Glomerular visceral epithelial cell (primary cell): ENCODE measurements at regions not wholly inside any gene's neighbourhood (a gene's known extent, or its start where the extent isn't known, plus 50 kb on each side); places are given as distances from the start of the nearest gene placed in this dataset.

Experiments
- DNase-seq: peaks from one replicate; pipeline ENCODE4 v3.0.0-alpha.2; 2016; ENCODE audit errors: extremely low spot score

GRCh38 chr10:6342096-6342685 lies 139.5 kb downstream of the PFKFB3 start:
- no peak for DNase-seq

- no peak for DNase-seq
Observed at GRCh38 chr10:6343305-6344010, 140.7 kb downstream of the PFKFB3 start.

GRCh38 chr10:6345404-6345803 lies 142.7 kb downstream of the PFKFB3 start:
- DNase-seq: no peak

- DNase-seq: no peak
Observed at GRCh38 chr10:6346631-6347030, 143.9 kb downstream of the PFKFB3 start.

- DNase-seq: peak; percentile 47
Observed at GRCh38 chr10:6347391-6347951, 144.7 kb downstream of the PFKFB3 start.

- peak; percentile 87 for DNase-seq
Observed at GRCh38 chr10:6348096-6348874, 145.6 kb downstream of the PFKFB3 start.

GRCh38 chr10:6349846-6350535 lies 147.3 kb downstream of the PFKFB3 start:
- no peak for DNase-seq

- no peak for DNase-seq
Observed at GRCh38 chr10:6350609-6351008, 147.9 kb downstream of the PFKFB3 start.

GRCh38 chr10:6351495-6351894 lies 148.8 kb downstream of the PFKFB3 start:
- DNase-seq: no peak

GRCh38 chr10:6353526-6353925 lies 150.8 kb downstream of the PFKFB3 start:
- DNase-seq: no peak

GRCh38 chr10:6354168-6354772 lies 151.5 kb downstream of the PFKFB3 start:
- DNase-seq: no peak

GRCh38 chr10:6356280-6356793 lies 153.6 kb downstream of the PFKFB3 start:
- DNase-seq: no peak

GRCh38 chr10:6361869-6362268 lies 159.1 kb downstream of the PFKFB3 start:
- no peak for DNase-seq

GRCh38 chr10:6362879-6363278 lies 160.1 kb downstream of the PFKFB3 start:
- no peak for DNase-seq

- DNase-seq: no peak
Observed at GRCh38 chr10:6363511-6363910, 160.8 kb downstream of the PFKFB3 start.

GRCh38 chr10:6364283-6364682 lies 161.6 kb downstream of the PFKFB3 start:
- DNase-seq: no peak

- DNase-seq: no peak
Observed at GRCh38 chr10:6364893-6365292, 162.2 kb downstream of the PFKFB3 start.

GRCh38 chr10:6365384-6365783 lies 162.7 kb downstream of the PFKFB3 start:
- DNase-seq: no peak
